ENCODE measurements at regions not wholly inside any gene's neighbourhood (a gene's known extent, or its start where the extent isn't known, plus 50 kb on each side); places are given as distances from the start of the nearest gene placed in this dataset.

GRCh38 chr2:236974148-236974547 lies 111.5 kb upstream of the COPS8 start:
- intact Hi-C loops (cut with DNase I), result no loop called here
- H3K27me3 ChIP-seq, result no peaks in the 10 kb centered on the region
- TF ChIP-seq CTCF (IDR thresholded peaks at IDR 0.05), result no peak
- no peak for ATAC-seq
- no peaks in the 10 kb centered on the region for H3K9me3 ChIP-seq
- H3K4me3 ChIP-seq, result no peak overlapping the region
- no peak for DNase-seq
- peak overlapping the region in 1 of 2 donors; percentile 89 for H3K27ac ChIP-seq
- H3K36me3 ChIP-seq, result no peaks in the 10 kb centered on the region
- H3K4me1 ChIP-seq, result peaks cover 9 to 50% of the 10 kb centered on the region in 2 donors

- ATAC-seq (no peak), DNase-seq (no peak)
- intact Hi-C loops (cut with DNase I), result no loop called here
- H3K36me3 ChIP-seq, result no peaks in the 10 kb centered on the region
- H3K27me3 ChIP-seq, result no peaks in the 10 kb centered on the region
- H3K9me3 ChIP-seq, result no peaks in the 10 kb centered on the region
- TF ChIP-seq CTCF (IDR thresholded peaks at IDR 0.05), result no peak
- peak overlapping the region in 1 of 2 donors; percentile 89 for H3K27ac ChIP-seq
- H3K4me3 ChIP-seq, result no peak overlapping the region
- peaks cover 9 to 47% of the 10 kb centered on the region in 2 donors for H3K4me1 ChIP-seq
Measured at GRCh38 chr2:236974752-236975151, 110.9 kb upstream of the COPS8 start.

- no peak for DNase-seq
- Histone ChIP-seq H3K27ac (peak overlapping the region in 1 of 2 donors; percentile 89), H3K36me3 (no peaks in the 10 kb centered on the region), H3K4me3 (no peak overlapping the region), H3K27me3 (no peaks in the 10 kb centered on the region), H3K4me1 (peaks cover 9 to 42% of the 10 kb centered on the region in 2 donors), H3K9me3 (no peaks in the 10 kb centered on the region)
- no peak for TF ChIP-seq CTCF (IDR thresholded peaks at IDR 0.05)
- no peak for ATAC-seq
- intact Hi-C loops (cut with DNase I), result no loop called here
Measured at GRCh38 chr2:236975766-236976165, 109.9 kb upstream of the COPS8 start.

- DNase-seq, result no peak
- no peak overlapping the region for H3K4me3 ChIP-seq
- no peaks in the 10 kb centered on the region for H3K27me3 ChIP-seq
- H3K9me3 ChIP-seq, result no peaks in the 10 kb centered on the region
- H3K27ac ChIP-seq, result peak overlapping the region in 1 of 2 donors; percentile 89
- H3K4me1 ChIP-seq, result peaks cover 5 to 35% of the 10 kb centered on the region in 2 donors
- peak; percentile 9 for ATAC-seq
- no peaks in the 10 kb centered on the region for H3K36me3 ChIP-seq
- no peak for TF ChIP-seq CTCF (IDR thresholded peaks at IDR 0.05)
- intact Hi-C loops (cut with DNase I), result no loop called here
Measured at GRCh38 chr2:236976266-236977062, 109.2 kb upstream of the COPS8 start.

GRCh38 chr2:236977063-236977851 lies 108.4 kb upstream of the COPS8 start:
- no peaks in the 10 kb centered on the region for H3K9me3 ChIP-seq
- H3K36me3 ChIP-seq, result no peaks in the 10 kb centered on the region
- TF ChIP-seq CTCF (IDR thresholded peaks at IDR 0.05), result no peak
- no peak for DNase-seq
- no peaks in the 10 kb centered on the region for H3K27me3 ChIP-seq
- no peak overlapping the region for H3K4me3 ChIP-seq
- H3K27ac ChIP-seq, result peak overlapping the region in 1 of 2 donors; percentile 89
- H3K4me1 ChIP-seq, result peaks cover 4 to 27% of the 10 kb centered on the region in 2 donors
- no peak for ATAC-seq
- intact Hi-C loops (cut with DNase I), result no loop called here

All from left lung (tissue), 4 donors.